Common myeloid progenitor, CD34-positive (primary cell): ENCODE measurements at regions not wholly inside any gene's neighbourhood (a gene's known extent, or its start where the extent isn't known, plus 50 kb on each side); places are given as distances from the start of the nearest gene placed in this dataset.
A peak's percentile ranks its signal among the peaks of the same experiment; 100 is the strongest.

ENCODE experiments used
- CTCF ChIA-PET: fragments of 350-600 bp; sonication (Branson Sonifier 250); formaldehyde crosslinking; loops from one replicate; lab custom pipeline; 2021; ENCODE audit warnings: antibody characterized with exemption; lab: Charles Lee
- POLR2A ChIA-PET: fragments of 350-600 bp; sonication (Branson Sonifier 250); formaldehyde crosslinking; loops from one replicate; lab custom pipeline; 2021; ENCODE audit warnings: antibody characterized with exemption; lab: Charles Lee
- DNase-seq, 3 donors: peaks; one replicate each; pipeline versions ENCODE4 v3.0.0 to v3.0.0-alpha.2; 2013
- H3K27ac ChIP-seq, 2 experiments: 1 replicate in 1 of 2; 2 replicates in 1 of 2; pipeline ENCODE4 v1.7.0; 2013; ENCODE audit warnings: inconsistent platforms in 2 of 2, low read length in 2 of 2, mild to moderate bottlenecking in 2 of 2, low read depth in 1 of 2, moderate library complexity in 1 of 2; ENCODE audit not compliant: severe bottlenecking in 2 of 2, insufficient read depth in 1 of 2, poor library complexity in 1 of 2
- H3K27me3 ChIP-seq, 5 experiments: replicated peaks in 2 of 5; 1 replicate in 3 of 5; 2 replicates in 2 of 5; pipeline versions ENCODE4 v1.6.1 to v1.7.0; 2013; ENCODE audit warnings: low read length in 4 of 5, mild to moderate bottlenecking in 2 of 5, moderate library complexity in 2 of 5, inconsistent platforms in 1 of 5; ENCODE audit not compliant: insufficient read depth in 5 of 5, control insufficient read depth in 4 of 5
- H3K36me3 ChIP-seq, 4 experiments: 1 replicate in 2 of 4; 2 replicates in 2 of 4; pipeline versions ENCODE4 v1.6.1 to v1.7.0; 2013; ENCODE audit warnings: low read length in 3 of 4, control low read depth in 1 of 4, mild to moderate bottlenecking in 1 of 4; ENCODE audit not compliant: control insufficient read depth in 4 of 4, insufficient read depth in 4 of 4
- H3K4me1 ChIP-seq, 4 experiments: 1 replicate in 3 of 4; 2 replicates in 1 of 4; pipeline versions ENCODE4 v1.6.1 to v1.7.1; 2013; ENCODE audit warnings: low read length in 3 of 4, mild to moderate bottlenecking in 3 of 4, control low read depth in 1 of 4, inconsistent platforms in 1 of 4, moderate library complexity in 1 of 4; ENCODE audit not compliant: control insufficient read depth in 4 of 4, insufficient read depth in 4 of 4; ENCODE audit errors: control extremely low read depth in 1 of 4
- H3K4me3 ChIP-seq, 7 experiments: 1 replicate in 4 of 7; 2 replicates in 3 of 7; pipeline versions ENCODE4 v1.5.1 to v1.7.0; 2013; ENCODE audit warnings: mild to moderate bottlenecking in 7 of 7, low read length in 6 of 7, moderate library complexity in 6 of 7, inconsistent platforms in 2 of 7, low read depth in 2 of 7, control low read depth in 1 of 7; ENCODE audit not compliant: insufficient read depth in 4 of 7, control insufficient read depth in 1 of 7; ENCODE audit errors: extremely low read depth in 1 of 7
- H3K9me3 ChIP-seq, 5 experiments: 1 replicate in 4 of 5; 2 replicates in 1 of 5; pipeline versions ENCODE4 v1.6.1 to v1.7.1; 2013; ENCODE audit warnings: low read length in 4 of 5, mild to moderate bottlenecking in 2 of 5, inconsistent platforms in 1 of 5, low read depth in 1 of 5, moderate library complexity in 1 of 5; ENCODE audit not compliant: control insufficient read depth in 4 of 5, insufficient read depth in 2 of 5; ENCODE audit errors: control extremely low read depth in 1 of 5
- WGBS: methylation state at CpG from one replicate; pipeline ENCODE4 v1.1.5; 2013; ENCODE audit not compliant: insufficient coverage; 5-methylcytosine and 5-hydroxymethylcytosine counted together

GRCh38 chr1:83626603-83627002 is 372.3 kb downstream of the TTLL7 start:
- H3K27me3 ChIP-seq: no peaks in the 10 kb centered on the region
- H3K36me3 ChIP-seq: no peaks in the 10 kb centered on the region
- H3K27ac ChIP-seq: no peak overlapping the region
- CTCF ChIA-PET: interaction anchor here (0.6 kb wide), 1 partner anchor 26 kb away, joined by 3 read pairs; no protein-coding TSS in a partner anchor
- H3K9me3 ChIP-seq: no peaks in the 10 kb centered on the region
- POLR2A ChIA-PET: no interaction called here
- DNase-seq: no peak
- no peak overlapping the region for H3K4me3 ChIP-seq
- peaks cover 0 to 7% (median 0%) of the 10 kb centered on the region in 4 experiments for H3K4me1 ChIP-seq
- WGBS: 20% methylated on average over 1 of the region's 1 CpG

GRCh38 chr1:83625646-83626045 is 373.3 kb downstream of the TTLL7 start:
- no peak for DNase-seq
- 100% methylated on average over 2 of the region's 3 CpGs for WGBS
- peaks cover 0 to 7% (median 0%) of the 10 kb centered on the region in 4 experiments for H3K4me1 ChIP-seq
- no peak overlapping the region for H3K4me3 ChIP-seq
- no peaks in the 10 kb centered on the region for H3K9me3 ChIP-seq
- ChIA-PET POLR2A (no interaction called here), CTCF (no interaction called here)
- no peaks in the 10 kb centered on the region for H3K36me3 ChIP-seq
- H3K27me3 ChIP-seq: no peaks in the 10 kb centered on the region
- no peak overlapping the region for H3K27ac ChIP-seq

GRCh38 chr1:83620016-83620415 is 378.9 kb downstream of the TTLL7 start:
- H3K27ac ChIP-seq: no peak overlapping the region
- no peaks in the 10 kb centered on the region for H3K9me3 ChIP-seq
- H3K4me3 ChIP-seq: no peak overlapping the region
- ChIA-PET POLR2A (no interaction called here), CTCF (no interaction called here)
- peaks cover 0 to 2% (median 0%) of the 10 kb centered on the region in 4 experiments for H3K4me1 ChIP-seq
- DNase-seq: no peak
- no peaks in the 10 kb centered on the region for H3K27me3 ChIP-seq
- H3K36me3 ChIP-seq: no peaks in the 10 kb centered on the region
- WGBS: 100% methylated on average over 1 of the region's 4 CpGs

- CTCF ChIA-PET: no interaction called here
- WGBS: no CpG with 5 or more reads among the region's 2 CpGs
- no peaks in the 10 kb centered on the region for H3K27me3 ChIP-seq
- peak in 2 of 3 donors; percentile 10 to 14 for DNase-seq
- H3K4me3 ChIP-seq: no peak overlapping the region
- H3K36me3 ChIP-seq: no peaks in the 10 kb centered on the region
- no peak overlapping the region for H3K27ac ChIP-seq
- POLR2A ChIA-PET: no interaction called here
- H3K4me1 ChIP-seq: peaks cover 0 to 2% (median 0%) of the 10 kb centered on the region in 4 experiments
- H3K9me3 ChIP-seq: no peaks in the 10 kb centered on the region
Observed at GRCh38 chr1:83619170-83619896, 379.6 kb downstream of the TTLL7 start.

- H3K27ac ChIP-seq: no peak overlapping the region
- H3K4me3 ChIP-seq: no peak overlapping the region
- 98% methylated on average over 7 of the region's 7 CpGs for WGBS
- DNase-seq: no peak
- H3K4me1 ChIP-seq: peaks cover 0 to 2% (median 0%) of the 10 kb centered on the region in 4 experiments
- CTCF ChIA-PET: no interaction called here
- no peaks in the 10 kb centered on the region for H3K9me3 ChIP-seq
- no peaks in the 10 kb centered on the region for H3K27me3 ChIP-seq
- H3K36me3 ChIP-seq: no peaks in the 10 kb centered on the region
- POLR2A ChIA-PET: no interaction called here
Observed at GRCh38 chr1:83617883-83618282, 381.0 kb downstream of the TTLL7 start.

- Histone ChIP-seq H3K9me3 (no peaks in the 10 kb centered on the region), H3K4me1 (peaks cover 0 to 2% (median 0%) of the 10 kb centered on the region in 4 experiments), H3K36me3 (no peaks in the 10 kb centered on the region), H3K4me3 (no peak overlapping the region), H3K27me3 (no peaks in the 10 kb centered on the region), H3K27ac (no peak overlapping the region)
- POLR2A ChIA-PET: no interaction called here
- CTCF ChIA-PET: no interaction called here
- WGBS: 100% methylated on average over 1 of the region's 2 CpGs
- DNase-seq: no peak
Observed at GRCh38 chr1:83615370-83615769, 383.6 kb downstream of the TTLL7 start.

- H3K27me3 ChIP-seq: no peaks in the 10 kb centered on the region
- CTCF ChIA-PET: no interaction called here
- no CpG with 5 or more reads among the region's 4 CpGs for WGBS
- no peak overlapping the region for H3K27ac ChIP-seq
- POLR2A ChIA-PET: no interaction called here
- no peaks in the 10 kb centered on the region for H3K4me1 ChIP-seq
- H3K9me3 ChIP-seq: peaks cover 0 to 2% (median 0%) of the 10 kb centered on the region in 5 experiments
- no peak overlapping the region for H3K4me3 ChIP-seq
- no peak for DNase-seq
- H3K36me3 ChIP-seq: no peaks in the 10 kb centered on the region
Observed at GRCh38 chr1:83606416-83606955, 392.4 kb downstream of the TTLL7 start.
